Suprapubic skin (tissue), 4 donors: ENCODE measurements at regions not wholly inside any gene's neighbourhood (a gene's known extent, or its start where the extent isn't known, plus 50 kb on each side); places are given as distances from the start of the nearest gene placed in this dataset.

Experiments used
- DNase-seq, 2 donors: peaks; one replicate each; pipeline ENCODE4 v3.0.0-alpha.2; 2019; ENCODE audit warnings: low spot score in 2 of 2
- H3K27ac ChIP-seq: fragments of 200-600 bp; sonication (generic); one replicate; pipeline ENCODE4 v1.5.1; 2019
- H3K27me3 ChIP-seq: fragments of 200-600 bp; sonication (generic); one replicate; pipeline ENCODE4 v1.5.1; 2019
- H3K36me3 ChIP-seq: fragments of 200-600 bp; sonication (generic); one replicate; pipeline ENCODE4 v1.5.1; 2019
- H3K4me1 ChIP-seq: fragments of 200-600 bp; sonication (generic); one replicate; pipeline ENCODE4 v1.5.1; 2019
- H3K4me3 ChIP-seq: fragments of 200-600 bp; sonication (generic); one replicate; pipeline ENCODE4 v1.5.1; 2019; ENCODE audit warnings: mild to moderate bottlenecking
- H3K9me3 ChIP-seq: fragments of 200-600 bp; sonication (generic); one replicate; pipeline ENCODE4 v1.5.1; 2019
- EP300 ChIP-seq: sonication (generic); formaldehyde crosslinking; IDR thresholded peaks from one replicate; pipeline ENCODE4 v1.6.1; 2017; ENCODE audit warnings: antibody characterized with exemption
- POLR2A ChIP-seq, 2 donors: fragments of 450-650 bp; IDR thresholded peaks; one replicate each; pipeline ENCODE4 v1.6.1; 2017; ENCODE audit warnings: antibody characterized with exemption in 2 of 2, mild to moderate bottlenecking in 2 of 2, moderate library complexity in 2 of 2
- POLR2AphosphoS5 ChIP-seq, 3 donors: sonication (generic); formaldehyde crosslinking; IDR thresholded peaks; one replicate each; pipeline ENCODE4 v1.6.1; 2017; ENCODE audit warnings: antibody characterized with exemption in 3 of 3
- WGBS: methylation state at CpG from one replicate; pipeline ENCODE4 v1.1.5; 2018; 5-methylcytosine and 5-hydroxymethylcytosine counted together
- TF ChIP-seq, protein P1 (sequence below), 2 donors: fragments of 200-600 bp in 1 of 2; fragments of 450-650 bp in 1 of 2; sonication (generic) in 1 of 2; IDR thresholded peaks; one replicate each; pipeline ENCODE4 v1.5.1; 2016 to 2019; ENCODE audit warnings: antibody characterized with exemption in 2 of 2, mild to moderate bottlenecking in 1 of 2, moderate library complexity in 1 of 2

DNA sequence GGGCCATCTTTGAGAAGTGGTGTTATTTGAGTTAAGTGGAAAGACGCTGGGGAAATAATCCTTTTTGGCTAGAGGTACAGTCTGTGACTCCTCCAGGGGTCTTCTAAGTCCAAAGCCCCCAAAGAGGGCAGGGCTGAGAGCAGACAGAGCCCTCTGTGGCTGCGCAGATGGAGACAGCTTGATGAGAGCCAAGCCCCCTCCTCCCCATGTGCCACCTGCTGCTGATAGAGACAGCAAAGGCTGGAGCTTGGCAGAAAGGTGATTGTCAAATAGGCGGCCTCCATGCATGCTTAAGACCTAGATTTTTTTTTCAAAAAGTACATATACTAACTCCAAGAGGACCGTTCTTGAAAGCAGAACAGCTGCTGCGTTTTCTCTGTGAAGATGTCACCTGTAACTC is 72.4 kb downstream of the CRYGS start:
- Histone ChIP-seq H3K4me3 (no peak overlapping the region), H3K27me3 (peaks cover 21% of the 10 kb centered on the region), H3K9me3 (no peaks in the 10 kb centered on the region), H3K36me3 (no peaks in the 10 kb centered on the region), H3K4me1 (no peaks in the 10 kb centered on the region), H3K27ac (no peak overlapping the region)
- no peak for TF ChIP-seq POLR2AphosphoS5 (IDR thresholded peaks at IDR 0.05)
- TF ChIP-seq, protein P1, sequence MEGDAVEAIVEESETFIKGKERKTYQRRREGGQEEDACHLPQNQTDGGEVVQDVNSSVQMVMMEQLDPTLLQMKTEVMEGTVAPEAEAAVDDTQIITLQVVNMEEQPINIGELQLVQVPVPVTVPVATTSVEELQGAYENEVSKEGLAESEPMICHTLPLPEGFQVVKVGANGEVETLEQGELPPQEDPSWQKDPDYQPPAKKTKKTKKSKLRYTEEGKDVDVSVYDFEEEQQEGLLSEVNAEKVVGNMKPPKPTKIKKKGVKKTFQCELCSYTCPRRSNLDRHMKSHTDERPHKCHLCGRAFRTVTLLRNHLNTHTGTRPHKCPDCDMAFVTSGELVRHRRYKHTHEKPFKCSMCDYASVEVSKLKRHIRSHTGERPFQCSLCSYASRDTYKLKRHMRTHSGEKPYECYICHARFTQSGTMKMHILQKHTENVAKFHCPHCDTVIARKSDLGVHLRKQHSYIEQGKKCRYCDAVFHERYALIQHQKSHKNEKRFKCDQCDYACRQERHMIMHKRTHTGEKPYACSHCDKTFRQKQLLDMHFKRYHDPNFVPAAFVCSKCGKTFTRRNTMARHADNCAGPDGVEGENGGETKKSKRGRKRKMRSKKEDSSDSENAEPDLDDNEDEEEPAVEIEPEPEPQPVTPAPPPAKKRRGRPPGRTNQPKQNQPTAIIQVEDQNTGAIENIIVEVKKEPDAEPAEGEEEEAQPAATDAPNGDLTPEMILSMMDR (IDR thresholded peaks at IDR 0.05) = no peak
- no peak for TF ChIP-seq POLR2A (IDR thresholded peaks at IDR 0.05)
- no peak for TF ChIP-seq EP300
- no peak for DNase-seq
- 67% methylated on average over 5 of the region's 5 CpGs for WGBS

DNA sequence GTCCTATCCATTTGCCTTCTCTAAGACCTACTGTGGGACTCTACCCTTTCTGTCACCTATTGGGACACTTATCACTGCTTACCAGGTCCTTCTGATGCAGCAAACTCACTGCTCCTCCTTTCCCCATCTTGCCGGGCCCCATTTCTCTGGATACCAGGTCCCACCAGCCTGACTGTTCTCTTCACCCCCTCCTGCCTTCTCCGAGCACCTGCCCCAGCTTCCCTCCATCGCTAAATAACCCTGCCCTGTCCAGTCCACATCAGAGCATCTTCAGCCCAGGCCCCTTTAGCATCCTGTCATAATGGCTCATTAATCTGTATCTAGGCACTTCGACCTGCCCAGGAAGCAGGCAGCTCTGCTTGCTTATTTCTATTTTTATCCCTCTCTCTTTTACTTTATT is 74.7 kb downstream of the CRYGS start:
- TF ChIP-seq, protein P1 (IDR thresholded peaks at IDR 0.05) = no peak
- no peak for TF ChIP-seq POLR2A (IDR thresholded peaks at IDR 0.05)
- no peak for TF ChIP-seq EP300
- TF ChIP-seq POLR2AphosphoS5 (IDR thresholded peaks at IDR 0.05) = no peak
- 82% methylated on average over 4 of the region's 4 CpGs for WGBS
- DNase-seq = no peak
- Histone ChIP-seq H3K4me1 (no peaks in the 10 kb centered on the region), H3K36me3 (no peaks in the 10 kb centered on the region), H3K4me3 (no peak overlapping the region), H3K27ac (no peak overlapping the region), H3K27me3 (peaks cover 21% of the 10 kb centered on the region), H3K9me3 (no peaks in the 10 kb centered on the region)

GRCh38 chr3:186467969-186468368 is 76.2 kb downstream of the CRYGS start:
- TF ChIP-seq, protein P1 (IDR thresholded peaks at IDR 0.05) = no peak
- TF ChIP-seq EP300 (no peak), POLR2A (IDR thresholded peaks at IDR 0.05) (no peak), POLR2AphosphoS5 (IDR thresholded peaks at IDR 0.05) (no peak)
- WGBS = 78% methylated on average over 2 of the region's 2 CpGs
- Histone ChIP-seq H3K36me3 (no peaks in the 10 kb centered on the region), H3K4me1 (no peaks in the 10 kb centered on the region), H3K27ac (no peak overlapping the region), H3K9me3 (no peaks in the 10 kb centered on the region), H3K27me3 (peaks cover 21% of the 10 kb centered on the region), H3K4me3 (no peak overlapping the region)
- no peak for DNase-seq

- TF ChIP-seq POLR2A (IDR thresholded peaks at IDR 0.05) (no peak), EP300 (no peak), POLR2AphosphoS5 (IDR thresholded peaks at IDR 0.05) (no peak)
- TF ChIP-seq, protein P1 (IDR thresholded peaks at IDR 0.05) = no peak
Measured at GRCh38 chr3:186466391-186466974, 77.7 kb downstream of the CRYGS start.

DNA sequence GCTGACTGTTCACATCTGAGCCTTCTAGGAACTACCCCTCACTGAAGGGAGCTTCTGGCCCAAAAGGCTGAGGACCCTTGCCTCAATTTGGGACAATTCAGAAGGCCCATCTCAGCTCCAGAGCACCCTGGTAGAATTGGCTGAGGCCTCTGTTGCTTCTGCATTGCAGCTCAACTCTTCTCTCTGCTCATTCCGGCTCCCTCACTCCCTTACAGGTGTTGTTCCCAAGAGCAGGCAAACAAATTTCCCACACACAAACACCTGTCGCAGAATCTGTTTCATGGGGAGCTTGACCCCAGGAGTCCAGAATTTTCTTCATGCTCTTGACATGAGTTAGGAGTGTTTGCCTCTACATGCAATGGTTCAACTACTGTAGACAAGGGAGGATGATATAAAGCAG is 78.7 kb downstream of the CRYGS start:
- Histone ChIP-seq H3K9me3 (no peaks in the 10 kb centered on the region), H3K4me1 (no peaks in the 10 kb centered on the region), H3K4me3 (no peak overlapping the region), H3K27me3 (peaks cover 2% of the 10 kb centered on the region), H3K36me3 (no peaks in the 10 kb centered on the region), H3K27ac (no peak overlapping the region)
- DNase-seq = no peak
- TF ChIP-seq, protein P1 (IDR thresholded peaks at IDR 0.05) = no peak
- TF ChIP-seq POLR2A (IDR thresholded peaks at IDR 0.05) (no peak), EP300 (no peak), POLR2AphosphoS5 (IDR thresholded peaks at IDR 0.05) (no peak)
- 100% methylated on average over 2 of the region's 2 CpGs for whole genome bisulfite sequencing

More at GRCh38 chr3:186466391-186466974, 77.7 kb downstream of the CRYGS start:
- DNase-seq = no peak
- Histone ChIP-seq H3K27ac (no peak overlapping the region), H3K4me1 (no peaks in the 10 kb centered on the region), H3K36me3 (no peaks in the 10 kb centered on the region), H3K27me3 (peaks cover 9% of the 10 kb centered on the region), H3K4me3 (no peak overlapping the region), H3K9me3 (no peaks in the 10 kb centered on the region)
- 54% methylated on average over 3 of the region's 3 CpGs for WGBS
